K562 (cell line): ENCODE measurements at regions not wholly inside any gene's neighbourhood (a gene's known extent, or its start where the extent isn't known, plus 50 kb on each side); places are given as distances from the start of the nearest gene placed in this dataset.

Source experiments
- CEBPB ChIP-seq: fragments of 450-650 bp; IDR thresholded peaks from 2 replicates; pipeline ENCODE4 v1.6.1; 2016; ENCODE audit warnings: missing genetic modification characterization, missing compliant biosample characterization
- COPS2 ChIP-seq: fragments of 450-650 bp; conservative IDR thresholded peaks from 2 replicates; pipeline ENCODE4 v1.6.1; 2016; ENCODE audit warnings: mild to moderate bottlenecking, moderate library complexity
- CTCF ChIP-seq, 3 experiments: IDR thresholded peaks in 2 of 3; conservative IDR thresholded peaks in 1 of 3; 2 replicates each; pipeline ENCODE4 v1.5.1; 2011 to 2012; ENCODE audit warnings: low read length in 3 of 3, mild to moderate bottlenecking in 3 of 3, control low read depth in 2 of 3, improper control_type of control experiment in 1 of 3, inconsistent platforms in 1 of 3, low read depth in 1 of 3, mixed read lengths in 1 of 3, moderate library complexity in 1 of 3; ENCODE audit not compliant: insufficient read depth in 2 of 3
- MYC ChIP-seq, 2 experiments: fragments of 250-450 bp in 1 of 2; sonication (Bioruptor Pico) in 1 of 2; IDR thresholded peaks; 2 replicates each; pipeline versions ENCODE4 v1.5.1 to v1.6.1; 2012 to 2021; ENCODE audit warnings: low read depth in 2 of 2, borderline replicate concordance in 1 of 2, improper control_type of control experiment in 1 of 2, low read length in 1 of 2, mild to moderate bottlenecking in 1 of 2, moderate library complexity in 1 of 2
- NR3C1 ChIP-seq: sonication (generic); formaldehyde crosslinking; IDR thresholded peaks from 2 replicates; pipeline ENCODE4 v1.8.1; 2022; ENCODE audit warnings: missing genetic modification reagents
- PHF8 ChIP-seq: fragments of 200-600 bp; sonication (generic); IDR thresholded peaks from 2 replicates; pipeline ENCODE4 v1.6.1; 2012; ENCODE audit warnings: mixed run types, mild to moderate bottlenecking, inconsistent platforms, low read length, moderate library complexity, borderline replicate concordance
- PHTF2 ChIP-seq: fragments of 250-450 bp; sonication (Bioruptor Pico); IDR thresholded peaks from 2 replicates; pipeline ENCODE4 v1.5.0; 2021; ENCODE audit warnings: mild to moderate bottlenecking
- ZHX1 ChIP-seq: fragments of 150-350 bp; conservative IDR thresholded peaks from 2 replicates; pipeline ENCODE4 v1.6.1; 2014; ENCODE audit warnings: low read length

GRCh38 chr2:76169276-76170008 lies 458.7 kb upstream of the GCFC2 start:
- TF ChIP-seq CTCF (IDR thresholded peaks at IDR 0.05 in 2 of 3, conservative IDR thresholded peaks at IDR 0.05 in 1 of 3; ENCODE audit: insufficient read depth in 2 of 3, low read depth in 1 of 3, low read length in 3 of 3) (no peak), CEBPB (tag) (no peak), MYC (IDR thresholded peaks at IDR 0.05; ENCODE audit: low read depth, low read length) (no peak), MYC (CRISPR knock-in tag; IDR thresholded peaks at IDR 0.05; ENCODE audit: borderline replicate concordance, low read depth) (no peak), ZHX1 (no peak), PHTF2 (CRISPR knock-in tag) (no peak), COPS2 (no peak), NR3C1 (no peak), PHF8 (no peak)
